Endothelial cell of umbilical vein (primary cell): ENCODE measurements at regions not wholly inside any gene's neighbourhood (a gene's known extent, or its start where the extent isn't known, plus 50 kb on each side); places are given as distances from the start of the nearest gene placed in this dataset.

Source experiments
- BruUV-seq: library from RNA; stranded (reverse); fragments of 400-500 nt; replicated peaks from 2 replicates; lab custom pipeline; 2021; lab: Mats Ljungman, UMichigan
- CTCF ChIA-PET: fragments of 300-600, 350-600 bp; sonication (Branson Sonifier 250); formaldehyde crosslinking; loops from one replicate; lab custom pipeline; 2021; ENCODE audit warnings: antibody characterized with exemption, inconsistent platforms; lab: Charles Lee
- POLR2A ChIA-PET: fragments of 300-600, 350-600 bp; sonication (Branson Sonifier 250); formaldehyde crosslinking; loops from one replicate; lab custom pipeline; 2021; ENCODE audit warnings: antibody characterized with exemption, inconsistent platforms; lab: Charles Lee
- DNase-seq: peaks from one replicate; pipeline ENCODE4 v3.0.0-alpha.2; 2011; ENCODE audit warnings: low read depth, low spot score
- FAIRE-seq: peaks from 2 replicates; lab custom pipeline; 2011; peaks lifted over from hg19 to GRCh38; lab: Jason Lieb, UNC
- H2AFZ ChIP-seq: 2 replicates; pipeline ENCODE4 v1.6.0; 2012; ENCODE audit warnings: low read depth, low read length, control low read depth, inconsistent platforms
- H3K27ac ChIP-seq: 2 replicates; pipeline ENCODE4 v1.5.1; 2011; ENCODE audit warnings: low read depth, mild to moderate bottlenecking, control low read depth, low read length, moderate library complexity; ENCODE audit not compliant: insufficient read depth
- H3K27me3 ChIP-seq, 2 experiments: 2 replicates each; pipeline versions ENCODE4 v1.6.0 to v1.6.1; 2011; ENCODE audit warnings: low read length in 2 of 2, mixed read lengths in 1 of 2; ENCODE audit not compliant: control insufficient read depth in 2 of 2, insufficient read depth in 2 of 2
- H3K36me3 ChIP-seq, 2 experiments: 2 replicates in 1 of 2; 3 replicates in 1 of 2; pipeline ENCODE4 v1.5.1; 2011; ENCODE audit warnings: low read length in 2 of 2, mild to moderate bottlenecking in 1 of 2, moderate library complexity in 1 of 2; ENCODE audit not compliant: control insufficient read depth in 2 of 2, insufficient read depth in 2 of 2; ENCODE audit errors: extremely low read depth in 1 of 2
- H3K4me1 ChIP-seq: 3 replicates; pipeline ENCODE4 v1.5.1; 2011; ENCODE audit warnings: mild to moderate bottlenecking, low read length; ENCODE audit not compliant: control insufficient read depth, insufficient read depth; ENCODE audit errors: extremely low read depth
- H3K4me2 ChIP-seq: 2 replicates; pipeline ENCODE4 v1.6.1; 2011; ENCODE audit warnings: low read length, control low read depth, mixed read lengths; ENCODE audit not compliant: insufficient read depth
- H3K4me3 ChIP-seq, 3 experiments: fragments of 200-600 bp in 1 of 3; sonication (generic), shearing (Covaris generic) in 1 of 3; replicated peaks in 1 of 3; 2 replicates each; pipeline ENCODE4 v1.5.1; 2011 to 2016; ENCODE audit warnings: control low read depth in 3 of 3, low read length in 3 of 3, mild to moderate bottlenecking in 2 of 3, inconsistent platforms in 1 of 3, low read depth in 1 of 3, moderate library complexity in 1 of 3; ENCODE audit not compliant: insufficient read depth in 1 of 3
- H3K79me2 ChIP-seq: 2 replicates; pipeline ENCODE4 v1.6.0; 2012; ENCODE audit warnings: low read length, inconsistent platforms; ENCODE audit not compliant: control insufficient read depth, insufficient read depth
- H3K9ac ChIP-seq: replicated peaks from 2 replicates; pipeline ENCODE3; 2011; ENCODE audit warnings: low read length, control low read depth; ENCODE audit not compliant: insufficient read depth; ENCODE audit errors: extremely low read depth
- H3K9me1 ChIP-seq: replicated peaks from 3 replicates; pipeline ENCODE4 v1.6.0; 2011; ENCODE audit warnings: mild to moderate bottlenecking, low read length; ENCODE audit not compliant: control insufficient read depth, insufficient read depth; ENCODE audit errors: extremely low read depth
- H3K9me3 ChIP-seq: replicated peaks from 2 replicates; pipeline ENCODE4 v1.5.1; 2012; ENCODE audit warnings: low read length, inconsistent platforms; ENCODE audit not compliant: control insufficient read depth, insufficient read depth
- H4K20me1 ChIP-seq: replicated peaks from 2 replicates; pipeline ENCODE3; 2011; ENCODE audit warnings: mild to moderate bottlenecking, low read length; ENCODE audit not compliant: control insufficient read depth, insufficient read depth; ENCODE audit errors: extremely low read depth
- CTCF ChIP-seq, 2 donors: IDR thresholded peaks; 1 replicate in 1 of 2; 2 replicates in 1 of 2; pipeline ENCODE4 v1.5.1; 2011; ENCODE audit warnings: low read length in 2 of 2, mild to moderate bottlenecking in 2 of 2, moderate library complexity in 2 of 2, control low read depth in 1 of 2, inconsistent platforms in 1 of 2, low read depth in 1 of 2; ENCODE audit not compliant: insufficient read depth in 1 of 2; ENCODE audit errors: extremely low read depth in 1 of 2
- EZH2 ChIP-seq: IDR thresholded peaks from 2 replicates; pipeline ENCODE4 v1.6.1; 2012; ENCODE audit warnings: borderline replicate concordance, low read depth, mild to moderate bottlenecking, moderate library complexity, low read length, inconsistent platforms; ENCODE audit not compliant: severe bottlenecking
- FOS ChIP-seq: IDR thresholded peaks from 2 replicates; pipeline ENCODE4 v1.6.1; 2011; ENCODE audit warnings: mild to moderate bottlenecking, low read length, moderate library complexity, borderline replicate concordance; ENCODE audit not compliant: insufficient read depth
- GATA2 ChIP-seq: IDR thresholded peaks from 2 replicates; pipeline ENCODE4 v1.7.0; 2011; ENCODE audit warnings: low read depth, mild to moderate bottlenecking, moderate library complexity, mixed read lengths, low read length; ENCODE audit not compliant: insufficient read length, insufficient read depth
- JUN ChIP-seq: IDR thresholded peaks from 2 replicates; pipeline ENCODE4 v1.6.1; 2011; ENCODE audit warnings: borderline replicate concordance, low read depth; ENCODE audit not compliant: insufficient read length, insufficient read depth
- MYC ChIP-seq: IDR thresholded peaks from one replicate; pipeline ENCODE4 v1.6.1; 2011; ENCODE audit warnings: mild to moderate bottlenecking, low read depth, low read length
- POLR2A ChIP-seq: IDR thresholded peaks from 2 replicates; pipeline ENCODE4 v1.6.1; 2012; ENCODE audit warnings: low read depth, mild to moderate bottlenecking, control low read depth, low read length
- POLR2AphosphoS5 ChIP-seq: IDR thresholded peaks from 2 replicates; pipeline ENCODE4 v1.6.1; 2012; ENCODE audit warnings: low read depth, mild to moderate bottlenecking, control low read depth, low read length, moderate library complexity; ENCODE audit not compliant: insufficient read depth
- dilution Hi-C: fragments of 300-500 bp; cut with MboI; formaldehyde crosslinking; loops from one replicate; pipeline ENCODE4 v1.15.0; 2019; ENCODE audit warnings: low sequenced_read_pairs; ENCODE audit not compliant: extremely low pct_ligation_motif_present
- intact Hi-C: fragments of 100-400 bp; cut with micrococcal nuclease; formaldehyde crosslinking; loops from one replicate; pipeline ENCODE4 v1.10.0; 2022
- TF ChIP-seq, protein P1 (sequence below): IDR thresholded peaks from 2 replicates; pipeline ENCODE4 v1.6.1; 2011; ENCODE audit not compliant: insufficient read depth, insufficient read length

GRCh38 chr9:86507212-86507630, 153.0 kb upstream of the TUT7 start:
- H3K9me1 ChIP-seq: no peaks in the 10 kb centered on the region
- H3K4me2 ChIP-seq: no peak overlapping the region
- no peak for FAIRE-seq
- no peak overlapping the region for H3K9ac ChIP-seq
- BruUV-seq: no TSS peak
- H2AFZ ChIP-seq: no peak overlapping the region
- POLR2A ChIA-PET: no interaction called here
- TF ChIP-seq JUN (no peak), POLR2AphosphoS5 (no peak), MYC (no peak)
- intact Hi-C loops (no loop called here), dilution Hi-C loops (no loop called here)
- H3K4me1 ChIP-seq: no peaks in the 10 kb centered on the region
- no peaks in the 10 kb centered on the region for H3K27me3 ChIP-seq
- CTCF ChIA-PET: no interaction called here
- H3K79me2 ChIP-seq: no peaks in the 10 kb centered on the region
- H3K36me3 ChIP-seq: no peaks in the 10 kb centered on the region
- no peak overlapping the region for H3K4me3 ChIP-seq
- H3K27ac ChIP-seq: no peak overlapping the region
- no peaks in the 10 kb centered on the region for H3K9me3 ChIP-seq
- no peaks in the 10 kb centered on the region for H4K20me1 ChIP-seq
- DNase-seq: no peak

DNA sequence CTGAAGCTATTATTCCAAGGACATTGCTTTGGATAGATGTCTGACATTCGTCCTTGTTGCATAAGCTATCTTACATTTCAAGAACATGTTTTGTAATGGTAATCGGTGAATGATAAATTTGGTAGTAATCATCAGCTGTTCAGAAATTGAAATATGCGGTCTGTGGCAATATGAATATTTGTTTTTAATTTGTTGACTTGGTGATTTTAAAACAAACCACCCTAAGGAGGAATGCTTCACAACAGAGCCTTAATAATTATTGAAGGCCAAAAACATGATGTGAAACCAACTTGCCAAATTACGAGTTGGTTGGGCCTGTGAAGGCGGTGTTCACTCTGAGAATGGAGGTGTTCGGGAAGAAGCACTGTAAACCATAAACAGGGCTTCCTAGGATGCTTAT, 149.7 kb upstream of the TUT7 start:
- POLR2A ChIA-PET: no interaction called here
- Histone ChIP-seq H3K4me3 (no peak overlapping the region), H3K9me1 (no peaks in the 10 kb centered on the region), H3K79me2 (no peaks in the 10 kb centered on the region), H3K36me3 (no peaks in the 10 kb centered on the region), H3K27ac (no peak overlapping the region), H2AFZ (no peak overlapping the region), H3K4me2 (no peak overlapping the region), H3K9me3 (no peaks in the 10 kb centered on the region), H4K20me1 (no peaks in the 10 kb centered on the region), H3K9ac (no peak overlapping the region), H3K4me1 (no peaks in the 10 kb centered on the region), H3K27me3 (no peaks in the 10 kb centered on the region)
- dilution Hi-C loops (no loop called here), intact Hi-C loops (no loop called here)
- FAIRE-seq (no peak), DNase-seq (no peak)
- BruUV-seq: no TSS peak
- CTCF ChIA-PET: no interaction called here
- no peak for TF ChIP-seq FOS
- TF ChIP-seq, protein P1, sequence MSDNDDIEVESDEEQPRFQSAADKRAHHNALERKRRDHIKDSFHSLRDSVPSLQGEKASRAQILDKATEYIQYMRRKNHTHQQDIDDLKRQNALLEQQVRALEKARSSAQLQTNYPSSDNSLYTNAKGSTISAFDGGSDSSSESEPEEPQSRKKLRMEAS: no peak
- TF ChIP-seq EZH2: no peak
- TF ChIP-seq POLR2A: no peak
- TF ChIP-seq CTCF (IDR thresholded peaks at IDR 0.05; ENCODE audit: extremely low read depth in 1 of 2, insufficient read depth in 1 of 2, low read depth in 1 of 2, low read length in 2 of 2): no peak
- no peak for TF ChIP-seq MYC
- TF ChIP-seq GATA2: no peak
- no peak for TF ChIP-seq JUN
- no peak for TF ChIP-seq POLR2AphosphoS5
